Trophoblast cell (in vitro differentiated cells and primary cell): ENCODE measurements at regions not wholly inside any gene's neighbourhood (a gene's known extent, or its start where the extent isn't known, plus 50 kb on each side); places are given as distances from the start of the nearest gene placed in this dataset.
"Not testable (repeated sequence)": the region's sequence is repeated elsewhere in the genome, so short reads cannot be mapped to it uniquely, and the experiment has no call there.

Experiments used
- DNase-seq, 2 donors: peaks; one replicate each; pipeline ENCODE4 v3.0.0-alpha.2; 2016
- H2AFZ ChIP-seq: 2 replicates; pipeline ENCODE4 v1.6.1; 2013; ENCODE audit warnings: low read length, moderate library complexity, mild to moderate bottlenecking; ENCODE audit not compliant: insufficient read depth, poor library complexity
- H2AK5ac ChIP-seq: 2 replicates; pipeline ENCODE4 v1.6.1; 2013; ENCODE audit warnings: mild to moderate bottlenecking, low read length
- H2BK120ac ChIP-seq: 2 replicates; pipeline ENCODE4 v1.6.1; 2013; ENCODE audit warnings: low read length, mild to moderate bottlenecking, moderate library complexity; ENCODE audit not compliant: insufficient read depth, poor library complexity
- H2BK12ac ChIP-seq: 2 replicates; pipeline ENCODE4 v1.6.1; 2013; ENCODE audit warnings: mild to moderate bottlenecking, low read length, moderate library complexity
- H2BK5ac ChIP-seq: 2 replicates; pipeline ENCODE4 v1.6.1; 2013; ENCODE audit warnings: low read length, low read depth, moderate library complexity, mild to moderate bottlenecking; ENCODE audit not compliant: poor library complexity
- H3K14ac ChIP-seq: 2 replicates; pipeline ENCODE4 v1.6.1; 2013; ENCODE audit warnings: mild to moderate bottlenecking, low read length
- H3K18ac ChIP-seq: 2 replicates; pipeline ENCODE4 v1.6.1; 2013; ENCODE audit warnings: mild to moderate bottlenecking, low read length
- H3K23ac ChIP-seq: 2 replicates; pipeline ENCODE4 v1.6.1; 2013; ENCODE audit warnings: low read length
- H3K27ac ChIP-seq: 2 replicates; pipeline ENCODE4 v1.5.1; 2013; ENCODE audit warnings: low read depth, mild to moderate bottlenecking, inconsistent platforms, low read length, moderate library complexity
- H3K27me3 ChIP-seq: 2 replicates; pipeline ENCODE4 v1.6.1; 2013; ENCODE audit warnings: inconsistent platforms, mild to moderate bottlenecking, low read length, moderate library complexity; ENCODE audit not compliant: insufficient read depth
- H3K36me3 ChIP-seq, 2 experiments: 1 replicate in 1 of 2; 2 replicates in 1 of 2; pipeline ENCODE4 v1.6.1; 2013; ENCODE audit warnings: low read length in 2 of 2, mild to moderate bottlenecking in 2 of 2, moderate library complexity in 1 of 2; ENCODE audit not compliant: insufficient read depth in 2 of 2, control insufficient read depth in 1 of 2
- H3K4ac ChIP-seq: 2 replicates; pipeline ENCODE4 v1.6.1; 2013; ENCODE audit warnings: low read depth, mild to moderate bottlenecking, low read length, moderate library complexity
- H3K4me1 ChIP-seq, 2 experiments: 1 replicate in 1 of 2; 2 replicates in 1 of 2; pipeline ENCODE4 v1.6.1; 2013; ENCODE audit warnings: low read length in 2 of 2, mild to moderate bottlenecking in 2 of 2, moderate library complexity in 1 of 2; ENCODE audit not compliant: insufficient read depth in 2 of 2, control insufficient read depth in 1 of 2
- H3K4me2 ChIP-seq: 2 replicates; pipeline ENCODE4 v1.6.1; 2013; ENCODE audit warnings: inconsistent platforms, mild to moderate bottlenecking, low read length, moderate library complexity
- H3K4me3 ChIP-seq: 2 replicates; pipeline ENCODE4 v1.5.1; 2013; ENCODE audit warnings: mild to moderate bottlenecking, low read depth, low read length, inconsistent platforms
- H3K79me1 ChIP-seq: one replicate; pipeline ENCODE4 v1.6.1; 2013; ENCODE audit warnings: low read length
- H3K79me2 ChIP-seq: 2 replicates; pipeline ENCODE4 v1.6.1; 2013; ENCODE audit warnings: low read length, mild to moderate bottlenecking; ENCODE audit not compliant: control insufficient read depth, insufficient read depth, poor library complexity
- H3K9ac ChIP-seq: 2 replicates; pipeline ENCODE4 v1.6.1; 2013; ENCODE audit warnings: mild to moderate bottlenecking, low read length
- H3K9me3 ChIP-seq: 2 replicates; pipeline ENCODE4 v1.6.1; 2013; ENCODE audit warnings: low read depth, mild to moderate bottlenecking, control low read depth, inconsistent platforms, low read length; ENCODE audit not compliant: insufficient read depth
- H4K12ac ChIP-seq: 2 replicates; pipeline ENCODE4 v1.6.1; 2013; ENCODE audit warnings: low read depth, mild to moderate bottlenecking, low read length, moderate library complexity
- H4K8ac ChIP-seq: 2 replicates; pipeline ENCODE4 v1.6.1; 2013; ENCODE audit warnings: low read depth, mild to moderate bottlenecking, low read length, moderate library complexity
- H4K91ac ChIP-seq: one replicate; pipeline ENCODE4 v1.6.1; 2013; ENCODE audit warnings: low read depth, mild to moderate bottlenecking, low read length, moderate library complexity
- WGBS: extraction: QIAGEN DNeasy Blood & Tissue Kit; methylation state at CpG from one replicate; pipeline ENCODE4 v1.1.7; 2013; ENCODE audit warnings: missing lambda C conversion rate; ENCODE audit not compliant: insufficient read length, insufficient coverage; ENCODE audit errors: extremely low coverage; 5-methylcytosine and 5-hydroxymethylcytosine counted together

GRCh38 chr3:153052096-153052460 is 109.9 kb upstream of the RAP2B start:
- WGBS: no CpG with 5 or more reads among the region's 4 CpGs
- H3K36me3 ChIP-seq: no peaks in the 10 kb centered on the region
- H3K27ac ChIP-seq: peak overlapping the region; percentile 90
- no peaks in the 10 kb centered on the region for H3K9me3 ChIP-seq
- H3K23ac ChIP-seq: no peak overlapping the region
- H4K91ac ChIP-seq: peak overlapping the region; percentile 64
- peaks cover 12% of the 10 kb centered on the region for H3K79me1 ChIP-seq
- H3K4ac ChIP-seq: peak overlapping the region; percentile 59
- peak overlapping the region; percentile 70 for H2BK12ac ChIP-seq
- H3K18ac ChIP-seq: no peak overlapping the region
- H2AK5ac ChIP-seq: no peak overlapping the region
- H3K27me3 ChIP-seq: no peaks in the 10 kb centered on the region
- no peak overlapping the region for H3K9ac ChIP-seq
- no peak overlapping the region for H3K4me3 ChIP-seq
- peaks cover 3 to 7% of the 10 kb centered on the region in 2 experiments for H3K4me1 ChIP-seq
- H2AFZ ChIP-seq: peak overlapping the region; percentile 67
- H3K4me2 ChIP-seq: peak overlapping the region; percentile 37
- H2BK120ac ChIP-seq: peak overlapping the region; percentile 7
- H4K12ac ChIP-seq: no peak overlapping the region
- H4K8ac ChIP-seq: no peak overlapping the region
- H3K14ac ChIP-seq: no peak overlapping the region
- peak overlapping the region; percentile 87 for H2BK5ac ChIP-seq
- no peaks in the 10 kb centered on the region for H3K79me2 ChIP-seq
- peak; percentile 84 to 87 for DNase-seq

GRCh38 chr3:153055217-153055616 is 106.8 kb upstream of the RAP2B start:
- peaks cover 12% of the 10 kb centered on the region for H3K79me1 ChIP-seq
- no peak overlapping the region for H4K8ac ChIP-seq
- no peak overlapping the region for H2BK5ac ChIP-seq
- no peak overlapping the region for H3K4ac ChIP-seq
- no CpG with 5 or more reads among the region's 5 CpGs for WGBS
- H3K9me3 ChIP-seq: no peaks in the 10 kb centered on the region
- no peak for DNase-seq
- H2BK120ac ChIP-seq: no peak overlapping the region
- no peak overlapping the region for H3K4me3 ChIP-seq
- no peak overlapping the region for H4K91ac ChIP-seq
- H2AK5ac ChIP-seq: no peak overlapping the region
- no peaks in the 10 kb centered on the region for H3K79me2 ChIP-seq
- H3K4me2 ChIP-seq: no peak overlapping the region
- H2BK12ac ChIP-seq: no peak overlapping the region
- peaks cover 3 to 7% of the 10 kb centered on the region in 2 experiments for H3K4me1 ChIP-seq
- no peaks in the 10 kb centered on the region for H3K27me3 ChIP-seq
- H3K36me3 ChIP-seq: no peaks in the 10 kb centered on the region
- no peak overlapping the region for H3K14ac ChIP-seq
- H3K23ac ChIP-seq: no peak overlapping the region
- H3K27ac ChIP-seq: no peak overlapping the region
- no peak overlapping the region for H4K12ac ChIP-seq
- H3K18ac ChIP-seq: no peak overlapping the region
- H2AFZ ChIP-seq: no peak overlapping the region
- H3K9ac ChIP-seq: no peak overlapping the region

GRCh38 chr3:153055779-153056178 is 106.2 kb upstream of the RAP2B start:
- H3K79me2 ChIP-seq: no peaks in the 10 kb centered on the region
- H4K91ac ChIP-seq: no peak overlapping the region
- peaks cover 10% of the 10 kb centered on the region for H3K79me1 ChIP-seq
- no peak overlapping the region for H2AFZ ChIP-seq
- peaks cover 3 to 5% of the 10 kb centered on the region in 2 experiments for H3K4me1 ChIP-seq
- no peaks in the 10 kb centered on the region for H3K27me3 ChIP-seq
- no peak overlapping the region for H2AK5ac ChIP-seq
- no peak overlapping the region for H3K14ac ChIP-seq
- H2BK5ac ChIP-seq: no peak overlapping the region
- H2BK120ac ChIP-seq: no peak overlapping the region
- no peak overlapping the region for H3K23ac ChIP-seq
- no peak overlapping the region for H3K9ac ChIP-seq
- no peak for DNase-seq
- no peak overlapping the region for H3K4me2 ChIP-seq
- no CpG with 5 or more reads among the region's 2 CpGs for WGBS
- no peak overlapping the region for H4K8ac ChIP-seq
- H3K9me3 ChIP-seq: no peaks in the 10 kb centered on the region
- H3K4ac ChIP-seq: no peak overlapping the region
- H3K36me3 ChIP-seq: no peaks in the 10 kb centered on the region
- H3K27ac ChIP-seq: no peak overlapping the region
- H3K4me3 ChIP-seq: no peak overlapping the region
- H4K12ac ChIP-seq: no peak overlapping the region
- no peak overlapping the region for H3K18ac ChIP-seq
- no peak overlapping the region for H2BK12ac ChIP-seq

- not testable (repeated sequence) for H2AK5ac ChIP-seq, H2BK120ac ChIP-seq, H3K14ac ChIP-seq, H4K91ac ChIP-seq, H4K12ac ChIP-seq, H2BK5ac ChIP-seq, H3K23ac ChIP-seq, H3K4me3 ChIP-seq, H3K18ac ChIP-seq, H3K4me1 ChIP-seq, H3K79me1 ChIP-seq, H3K4me2 ChIP-seq, H4K8ac ChIP-seq, H2BK12ac ChIP-seq, H3K36me3 ChIP-seq, H3K27me3 ChIP-seq, H2AFZ ChIP-seq, H3K27ac ChIP-seq, DNase-seq, H3K9me3 ChIP-seq, H3K79me2 ChIP-seq, H3K4ac ChIP-seq, H3K9ac ChIP-seq
- WGBS: no CpG with 5 or more reads among the region's 6 CpGs
Observed at GRCh38 chr3:153058031-153058688, 103.9 kb upstream of the RAP2B start.
